ENCODE measurements at regions not wholly inside any gene's neighbourhood (a gene's known extent, or its start where the extent isn't known, plus 50 kb on each side); places are given as distances from the start of the nearest gene placed in this dataset.
A peak's percentile ranks its signal among the peaks of the same experiment; 100 is the strongest.

DNA sequence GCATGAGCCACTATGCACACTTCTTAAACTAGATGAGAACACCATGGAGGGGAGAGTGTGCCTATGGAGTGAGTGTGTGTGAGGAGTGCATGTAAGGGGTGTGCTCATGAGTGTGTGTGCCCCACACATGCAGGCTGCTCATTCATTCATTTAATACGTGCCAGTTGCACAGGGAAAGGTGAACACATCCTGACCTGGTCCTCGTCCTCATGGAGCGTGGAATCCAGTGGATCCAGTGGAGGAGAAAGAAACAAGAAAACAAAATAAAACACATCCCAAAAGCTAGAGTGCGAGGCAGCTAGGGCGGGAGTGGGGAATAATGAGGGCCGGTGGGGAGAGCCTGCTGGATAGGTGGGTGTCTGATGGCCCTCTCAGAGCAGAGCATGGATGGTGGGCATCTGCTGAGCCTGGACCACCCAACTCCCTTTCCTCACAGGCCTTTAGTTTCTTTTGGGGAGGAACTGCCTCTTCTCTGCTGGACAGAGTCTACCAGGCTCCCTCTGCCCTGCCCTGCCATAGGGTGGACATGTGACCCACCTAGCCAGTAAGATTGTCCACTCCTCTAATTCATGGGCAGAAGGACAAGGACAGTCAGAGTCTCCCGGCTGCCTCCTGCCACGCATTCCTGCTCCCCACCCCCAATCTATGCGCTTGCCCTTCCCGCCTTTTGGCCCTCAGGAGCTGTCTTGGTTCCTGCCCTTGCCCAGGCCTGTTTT lies 204.3 kb downstream of the RAB11FIP4 start:
- DNase-seq, result no peak
- no peaks in the 10 kb centered on the region for H3K36me3 ChIP-seq (replicated peaks; ENCODE audit: insufficient read depth, low read length)
- no peaks in the 10 kb centered on the region for H3K9me3 ChIP-seq (replicated peaks; ENCODE audit: insufficient read depth, low read length)

DNA sequence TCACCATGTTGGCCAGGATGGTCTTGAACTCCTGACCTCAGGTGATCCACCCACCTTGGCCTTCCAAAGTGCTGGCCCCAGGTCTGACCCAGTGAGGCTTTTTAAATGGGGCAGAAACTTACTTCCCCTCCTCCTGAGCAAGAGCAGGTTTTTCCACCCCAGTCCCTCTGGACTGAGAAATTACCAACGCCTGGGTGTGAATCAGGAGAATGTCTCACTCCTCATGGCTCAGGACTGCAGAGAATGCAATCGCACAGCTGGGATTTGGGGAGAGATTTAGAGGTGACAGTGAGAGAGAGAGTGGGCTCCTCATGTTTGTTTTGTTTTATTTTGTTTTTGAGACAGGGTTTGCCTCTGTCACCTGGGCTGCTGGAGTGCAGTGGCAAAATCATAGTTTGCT lies 203.6 kb downstream of the RAB11FIP4 start:
- Histone ChIP-seq H3K9me2 (replicated peaks; ENCODE audit: insufficient read depth, low read length) (no peaks in the 10 kb centered on the region), H2AFZ (ENCODE audit: low read length) (no peak overlapping the region), H3K27ac (ENCODE audit: low read length) (no peak overlapping the region), H3K36me3 (replicated peaks; ENCODE audit: insufficient read depth, low read length) (no peaks in the 10 kb centered on the region), H3F3A (ENCODE audit: insufficient read depth, low read length) (no peaks in the 10 kb centered on the region), H3K4me2 (ENCODE audit: low read depth, low read length) (no peak overlapping the region), H4K20me1 (ENCODE audit: insufficient read depth, low read length) (no peaks in the 10 kb centered on the region), H3K27me3 (replicated peaks; ENCODE audit: insufficient read depth, low read length) (no peaks in the 10 kb centered on the region), H3K4me3 (ENCODE audit: low read length) (no peak overlapping the region), H3K4me1 (ENCODE audit: low read length) (peaks cover 10% of the 10 kb centered on the region), H3K9me3 (replicated peaks; ENCODE audit: insufficient read depth, low read length) (no peaks in the 10 kb centered on the region), H3K9ac (ENCODE audit: low read length) (no peak overlapping the region), H3K79me2 (ENCODE audit: low read length) (no peaks in the 10 kb centered on the region)
- TF ChIP-seq EZH2 (optimal IDR thresholded peaks at IDR 0.05; ENCODE audit: low read depth, low read length) (no peak), EZH2phosphoT487 (IDR thresholded peaks at IDR 0.05; ENCODE audit: low read length) (no peak)
- TF ChIP-seq, protein P1, sequence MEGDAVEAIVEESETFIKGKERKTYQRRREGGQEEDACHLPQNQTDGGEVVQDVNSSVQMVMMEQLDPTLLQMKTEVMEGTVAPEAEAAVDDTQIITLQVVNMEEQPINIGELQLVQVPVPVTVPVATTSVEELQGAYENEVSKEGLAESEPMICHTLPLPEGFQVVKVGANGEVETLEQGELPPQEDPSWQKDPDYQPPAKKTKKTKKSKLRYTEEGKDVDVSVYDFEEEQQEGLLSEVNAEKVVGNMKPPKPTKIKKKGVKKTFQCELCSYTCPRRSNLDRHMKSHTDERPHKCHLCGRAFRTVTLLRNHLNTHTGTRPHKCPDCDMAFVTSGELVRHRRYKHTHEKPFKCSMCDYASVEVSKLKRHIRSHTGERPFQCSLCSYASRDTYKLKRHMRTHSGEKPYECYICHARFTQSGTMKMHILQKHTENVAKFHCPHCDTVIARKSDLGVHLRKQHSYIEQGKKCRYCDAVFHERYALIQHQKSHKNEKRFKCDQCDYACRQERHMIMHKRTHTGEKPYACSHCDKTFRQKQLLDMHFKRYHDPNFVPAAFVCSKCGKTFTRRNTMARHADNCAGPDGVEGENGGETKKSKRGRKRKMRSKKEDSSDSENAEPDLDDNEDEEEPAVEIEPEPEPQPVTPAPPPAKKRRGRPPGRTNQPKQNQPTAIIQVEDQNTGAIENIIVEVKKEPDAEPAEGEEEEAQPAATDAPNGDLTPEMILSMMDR (IDR thresholded peaks at IDR 0.05; ENCODE audit: low read length), result no peak
- no peak for DNase-seq

More for the DNA sequence above, 204.3 kb downstream of the RAB11FIP4 start:
- Histone ChIP-seq H3K9me2 (replicated peaks; ENCODE audit: insufficient read depth, low read length) (no peaks in the 10 kb centered on the region), H4K20me1 (ENCODE audit: insufficient read depth, low read length) (no peaks in the 10 kb centered on the region), H3F3A (ENCODE audit: insufficient read depth, low read length) (no peaks in the 10 kb centered on the region), H3K9ac (ENCODE audit: low read length) (no peak overlapping the region), H3K4me1 (ENCODE audit: low read length) (peaks cover 10% of the 10 kb centered on the region), H3K4me2 (ENCODE audit: low read depth, low read length) (no peak overlapping the region), H3K27me3 (replicated peaks; ENCODE audit: insufficient read depth, low read length) (no peaks in the 10 kb centered on the region), H3K4me3 (ENCODE audit: low read length) (no peak overlapping the region), H2AFZ (ENCODE audit: low read length) (peak overlapping the region; percentile 61), H3K79me2 (ENCODE audit: low read length) (no peaks in the 10 kb centered on the region), H3K27ac (ENCODE audit: low read length) (peak overlapping the region; percentile 34; the same call in 1 of the 2 replicates)
- no peak for TF ChIP-seq EZH2 (optimal IDR thresholded peaks at IDR 0.05; ENCODE audit: low read depth, low read length)
- TF ChIP-seq EZH2phosphoT487 (IDR thresholded peaks at IDR 0.05; ENCODE audit: low read length), result no peak

DNA sequence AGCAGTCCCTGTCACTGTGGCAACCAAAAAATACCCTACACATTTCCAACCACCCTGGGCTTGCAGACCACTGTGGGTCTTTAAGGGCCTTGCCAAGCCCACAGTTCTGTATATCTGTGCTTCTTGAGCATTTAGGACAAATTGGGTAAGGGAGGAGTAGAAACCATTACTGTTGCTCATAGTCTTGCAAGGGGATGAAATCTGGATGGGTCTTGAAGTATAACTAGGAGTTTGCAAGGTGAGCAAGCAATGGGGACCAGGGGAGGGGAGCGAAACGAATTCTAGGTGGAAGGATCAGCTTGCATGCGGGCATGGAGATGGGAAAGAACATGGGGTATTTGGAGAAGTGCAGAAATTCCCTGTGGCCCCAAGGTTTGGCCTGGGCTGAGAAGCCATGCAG lies 202.9 kb downstream of the RAB11FIP4 start:
- Histone ChIP-seq H3K27ac (ENCODE audit: low read length) (no peak overlapping the region), H2AFZ (ENCODE audit: low read length) (no peak overlapping the region), H3K27me3 (replicated peaks; ENCODE audit: insufficient read depth, low read length) (no peaks in the 10 kb centered on the region), H3K9me3 (replicated peaks; ENCODE audit: insufficient read depth, low read length) (no peaks in the 10 kb centered on the region), H4K20me1 (ENCODE audit: insufficient read depth, low read length) (no peaks in the 10 kb centered on the region), H3K9ac (ENCODE audit: low read length) (no peak overlapping the region), H3F3A (ENCODE audit: insufficient read depth, low read length) (no peaks in the 10 kb centered on the region), H3K36me3 (replicated peaks; ENCODE audit: insufficient read depth, low read length) (no peaks in the 10 kb centered on the region), H3K4me3 (ENCODE audit: low read length) (no peak overlapping the region), H3K4me2 (ENCODE audit: low read depth, low read length) (no peak overlapping the region), H3K9me2 (replicated peaks; ENCODE audit: insufficient read depth, low read length) (no peaks in the 10 kb centered on the region), H3K4me1 (ENCODE audit: low read length) (peaks cover 10% of the 10 kb centered on the region), H3K79me2 (ENCODE audit: low read length) (no peaks in the 10 kb centered on the region)
- TF ChIP-seq, protein P1 (IDR thresholded peaks at IDR 0.05; ENCODE audit: low read length), result no peak
- TF ChIP-seq EZH2 (optimal IDR thresholded peaks at IDR 0.05; ENCODE audit: low read depth, low read length), result no peak
- TF ChIP-seq EZH2phosphoT487 (IDR thresholded peaks at IDR 0.05; ENCODE audit: low read length), result no peak
- DNase-seq, result no peak

DNA sequence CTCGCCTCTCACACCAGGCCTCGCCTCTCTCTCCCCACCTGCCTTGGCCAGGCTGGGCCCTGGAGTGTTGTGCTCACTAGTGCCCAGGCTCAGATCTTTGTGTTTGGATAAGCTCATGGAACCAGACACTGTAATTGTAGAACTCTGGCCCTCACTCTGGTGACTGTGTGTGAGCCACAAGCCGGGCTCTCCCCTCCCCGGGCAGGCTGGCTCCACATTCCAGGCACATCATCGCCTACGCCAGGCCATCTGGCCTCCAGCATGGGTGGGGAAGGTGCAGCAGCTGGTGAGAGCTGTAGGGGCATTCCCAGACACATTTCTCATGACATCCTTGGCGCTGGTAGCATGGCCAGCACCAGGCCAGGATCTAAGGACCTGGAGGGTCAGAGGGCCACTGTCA lies 202.3 kb downstream of the RAB11FIP4 start:
- Histone ChIP-seq H3K79me2 (ENCODE audit: low read length) (no peaks in the 10 kb centered on the region), H3K36me3 (replicated peaks; ENCODE audit: insufficient read depth, low read length) (no peaks in the 10 kb centered on the region), H3K4me3 (ENCODE audit: low read length) (no peak overlapping the region), H3K9me2 (replicated peaks; ENCODE audit: insufficient read depth, low read length) (no peaks in the 10 kb centered on the region), H3F3A (ENCODE audit: insufficient read depth, low read length) (no peaks in the 10 kb centered on the region), H3K9me3 (replicated peaks; ENCODE audit: insufficient read depth, low read length) (no peaks in the 10 kb centered on the region), H3K27ac (ENCODE audit: low read length) (no peak overlapping the region), H3K4me1 (ENCODE audit: low read length) (peaks cover 10% of the 10 kb centered on the region), H3K27me3 (replicated peaks; ENCODE audit: insufficient read depth, low read length) (no peaks in the 10 kb centered on the region), H2AFZ (ENCODE audit: low read length) (no peak overlapping the region), H3K9ac (ENCODE audit: low read length) (no peak overlapping the region), H3K4me2 (ENCODE audit: low read depth, low read length) (no peak overlapping the region), H4K20me1 (ENCODE audit: insufficient read depth, low read length) (no peaks in the 10 kb centered on the region)
- TF ChIP-seq EZH2 (optimal IDR thresholded peaks at IDR 0.05; ENCODE audit: low read depth, low read length) (no peak), EZH2phosphoT487 (IDR thresholded peaks at IDR 0.05; ENCODE audit: low read length) (no peak)
- TF ChIP-seq, protein P1 (IDR thresholded peaks at IDR 0.05; ENCODE audit: low read length), result no peak
- DNase-seq, result no peak
